ENCODE measurements at regions not wholly inside any gene's neighbourhood (a gene's known extent, or its start where the extent isn't known, plus 50 kb on each side); places are given as distances from the start of the nearest gene placed in this dataset.

- no peak for DNase-seq (ENCODE audit: low read depth)
Observed at GRCh38 chr6:139577124-139577762, 202.8 kb upstream of the CITED2 start.

GRCh38 chr6:139572001-139572400, 197.6 kb upstream of the CITED2 start:
- DNase-seq (ENCODE audit: low read depth) = no peak

- no peak for DNase-seq (ENCODE audit: low read depth)
Observed at GRCh38 chr6:139570166-139570565, 195.7 kb upstream of the CITED2 start.

- DNase-seq (ENCODE audit: low read depth) = no peak
Observed at GRCh38 chr6:139569566-139569965, 195.1 kb upstream of the CITED2 start.

- DNase-seq (ENCODE audit: low read depth) = peak; percentile 57
Observed at GRCh38 chr6:139568956-139569538, 194.6 kb upstream of the CITED2 start.

GRCh38 chr6:139568151-139568955, 193.9 kb upstream of the CITED2 start:
- DNase-seq (ENCODE audit: low read depth) = no peak

- no peak for DNase-seq (ENCODE audit: low read depth)
Observed at GRCh38 chr6:139567095-139567494, 192.6 kb upstream of the CITED2 start.

- DNase-seq (ENCODE audit: low read depth) = no peak
Observed at GRCh38 chr6:139565591-139565990, 191.1 kb upstream of the CITED2 start.

- no peak for DNase-seq (ENCODE audit: low read depth)
Observed at GRCh38 chr6:139557547-139557946, 183.1 kb upstream of the CITED2 start.

GRCh38 chr6:139556532-139556931, 182.1 kb upstream of the CITED2 start:
- DNase-seq (ENCODE audit: low read depth) = no peak

GRCh38 chr6:139553916-139554315, 179.5 kb upstream of the CITED2 start:
- no peak for DNase-seq (ENCODE audit: low read depth)

GRCh38 chr6:139551376-139551775, 176.9 kb upstream of the CITED2 start:
- no peak for DNase-seq (ENCODE audit: low read depth)

GRCh38 chr6:139550361-139550760, 175.9 kb upstream of the CITED2 start:
- no peak for DNase-seq (ENCODE audit: low read depth)

- no peak for DNase-seq (ENCODE audit: low read depth)
Observed at GRCh38 chr6:139549561-139550070, 175.2 kb upstream of the CITED2 start.

- DNase-seq (ENCODE audit: low read depth) = no peak
Observed at GRCh38 chr6:139547804-139548203, 173.4 kb upstream of the CITED2 start.

- DNase-seq (ENCODE audit: low read depth) = no peak
Observed at GRCh38 chr6:139547122-139547776, 172.8 kb upstream of the CITED2 start.

- DNase-seq (ENCODE audit: low read depth) = no peak
Observed at GRCh38 chr6:139546106-139546472, 171.6 kb upstream of the CITED2 start.

GRCh38 chr6:139545206-139546105, 171.0 kb upstream of the CITED2 start:
- no peak for DNase-seq (ENCODE audit: low read depth)

GRCh38 chr6:139544701-139545057, 170.2 kb upstream of the CITED2 start:
- DNase-seq (ENCODE audit: low read depth) = no peak

GRCh38 chr6:139542351-139542750, 167.9 kb upstream of the CITED2 start:
- no peak for DNase-seq (ENCODE audit: low read depth)

- no peak for DNase-seq (ENCODE audit: low read depth)
Observed at GRCh38 chr6:139540894-139541293, 166.4 kb upstream of the CITED2 start.

GRCh38 chr6:139540276-139540675, 165.8 kb upstream of the CITED2 start:
- peak; percentile 79 for DNase-seq (ENCODE audit: low read depth)

All from GM04504 (cell line).